ENCODE measurements at regions not wholly inside any gene's neighbourhood (a gene's known extent, or its start where the extent isn't known, plus 50 kb on each side); places are given as distances from the start of the nearest gene placed in this dataset.

- H3K4me2 ChIP-seq (ENCODE audit: low read depth, low read length, poor library complexity, severe bottlenecking): no peak overlapping the region
- TF ChIP-seq, protein P1, sequence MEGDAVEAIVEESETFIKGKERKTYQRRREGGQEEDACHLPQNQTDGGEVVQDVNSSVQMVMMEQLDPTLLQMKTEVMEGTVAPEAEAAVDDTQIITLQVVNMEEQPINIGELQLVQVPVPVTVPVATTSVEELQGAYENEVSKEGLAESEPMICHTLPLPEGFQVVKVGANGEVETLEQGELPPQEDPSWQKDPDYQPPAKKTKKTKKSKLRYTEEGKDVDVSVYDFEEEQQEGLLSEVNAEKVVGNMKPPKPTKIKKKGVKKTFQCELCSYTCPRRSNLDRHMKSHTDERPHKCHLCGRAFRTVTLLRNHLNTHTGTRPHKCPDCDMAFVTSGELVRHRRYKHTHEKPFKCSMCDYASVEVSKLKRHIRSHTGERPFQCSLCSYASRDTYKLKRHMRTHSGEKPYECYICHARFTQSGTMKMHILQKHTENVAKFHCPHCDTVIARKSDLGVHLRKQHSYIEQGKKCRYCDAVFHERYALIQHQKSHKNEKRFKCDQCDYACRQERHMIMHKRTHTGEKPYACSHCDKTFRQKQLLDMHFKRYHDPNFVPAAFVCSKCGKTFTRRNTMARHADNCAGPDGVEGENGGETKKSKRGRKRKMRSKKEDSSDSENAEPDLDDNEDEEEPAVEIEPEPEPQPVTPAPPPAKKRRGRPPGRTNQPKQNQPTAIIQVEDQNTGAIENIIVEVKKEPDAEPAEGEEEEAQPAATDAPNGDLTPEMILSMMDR (IDR thresholded peaks at IDR 0.05; ENCODE audit: insufficient read depth, low read length, poor library complexity, severe bottlenecking): no peak
- TF ChIP-seq EZH2phosphoT487 (conservative IDR thresholded peaks at IDR 0.05; ENCODE audit: low read length): no peak
Observed at GRCh38 chr12:58731096-58731495, 189.2 kb downstream of the LRIG3 start.

DNA sequence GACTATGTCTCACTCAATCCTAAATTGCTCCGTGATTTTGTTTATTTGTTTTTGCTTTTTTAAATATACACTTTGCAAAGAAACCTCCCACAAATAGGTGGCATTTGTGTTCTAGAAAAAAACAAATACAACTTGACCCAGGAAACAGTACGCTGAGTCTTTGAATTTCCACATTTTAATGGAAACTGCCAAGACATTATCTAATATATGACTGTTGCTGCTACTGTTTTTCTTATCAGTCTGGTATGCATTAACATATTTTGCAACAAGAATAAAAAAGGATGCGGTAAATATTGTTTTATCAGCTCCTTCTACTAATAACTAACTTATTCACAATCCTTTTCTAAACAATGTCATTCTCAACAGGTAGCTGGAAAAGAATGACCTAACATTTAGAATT lies 187.4 kb downstream of the LRIG3 start:
- no peaks in the 10 kb centered on the region for H3K9me2 ChIP-seq (replicated peaks; ENCODE audit: insufficient read depth, low read length)
- H3F3A ChIP-seq (ENCODE audit: insufficient read depth): no peaks in the 10 kb centered on the region
- no peak overlapping the region for H3K4me2 ChIP-seq (ENCODE audit: low read depth, low read length, poor library complexity, severe bottlenecking)
- no peak for TF ChIP-seq EZH2phosphoT487 (conservative IDR thresholded peaks at IDR 0.05; ENCODE audit: low read length)
- TF ChIP-seq, protein P1 (IDR thresholded peaks at IDR 0.05; ENCODE audit: insufficient read depth, low read length, poor library complexity, severe bottlenecking): no peak
- H3K9ac ChIP-seq (ENCODE audit: low read length): no peak overlapping the region
- H3K27ac ChIP-seq (ENCODE audit: low read depth, low read length): no peak overlapping the region
- no peaks in the 10 kb centered on the region for H4K20me1 ChIP-seq (ENCODE audit: low read depth, low read length)
- no peaks in the 10 kb centered on the region for H3K79me2 ChIP-seq (ENCODE audit: insufficient read depth, low read length)
- H3K4me3 ChIP-seq (ENCODE audit: insufficient read depth, low read length, poor library complexity, severe bottlenecking): no peak overlapping the region
- no peaks in the 10 kb centered on the region for H3K9me3 ChIP-seq (ENCODE audit: insufficient read depth, low read length)
- H2AFZ ChIP-seq (ENCODE audit: low read depth, low read length, severe bottlenecking): no peak overlapping the region
- no peaks in the 10 kb centered on the region for H3K36me3 ChIP-seq (ENCODE audit: low read length)
- H3K27me3 ChIP-seq (ENCODE audit: low read length): no peaks in the 10 kb centered on the region

More at GRCh38 chr12:58731096-58731495, 189.2 kb downstream of the LRIG3 start:
- Histone ChIP-seq H3F3A (ENCODE audit: insufficient read depth) (no peaks in the 10 kb centered on the region), H3K36me3 (ENCODE audit: low read length) (no peaks in the 10 kb centered on the region), H3K27ac (ENCODE audit: low read depth, low read length) (no peak overlapping the region), H3K4me3 (ENCODE audit: insufficient read depth, low read length, poor library complexity, severe bottlenecking) (no peak overlapping the region), H3K27me3 (ENCODE audit: low read length) (no peaks in the 10 kb centered on the region), H3K9me3 (ENCODE audit: insufficient read depth, low read length) (no peaks in the 10 kb centered on the region), H3K9me2 (replicated peaks; ENCODE audit: insufficient read depth, low read length) (no peaks in the 10 kb centered on the region), H4K20me1 (ENCODE audit: low read depth, low read length) (no peaks in the 10 kb centered on the region), H3K79me2 (ENCODE audit: insufficient read depth, low read length) (no peaks in the 10 kb centered on the region), H3K9ac (ENCODE audit: low read length) (no peak overlapping the region), H2AFZ (ENCODE audit: low read depth, low read length, severe bottlenecking) (no peak overlapping the region)

DNA sequence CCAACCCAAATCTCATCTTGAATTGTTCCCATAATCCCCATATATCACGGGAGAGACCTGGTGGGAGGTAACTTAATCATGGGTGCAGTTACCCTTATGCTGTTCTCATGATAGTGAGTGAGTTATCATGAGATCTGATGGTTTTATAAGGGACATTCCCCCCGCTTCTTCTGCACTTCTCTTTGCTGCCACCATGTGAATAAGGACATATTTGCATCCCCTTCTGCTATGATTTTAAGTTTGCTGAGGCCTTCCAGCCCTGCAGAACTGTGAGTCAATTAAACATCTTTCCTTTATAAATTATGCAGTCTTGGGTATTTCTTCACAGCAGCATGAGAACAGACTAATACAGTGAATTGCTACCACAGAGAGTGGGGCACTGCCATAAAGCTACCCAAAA lies 179.1 kb downstream of the LRIG3 start:
- H3K79me2 ChIP-seq (ENCODE audit: insufficient read depth, low read length): no peaks in the 10 kb centered on the region
- H3K4me3 ChIP-seq (ENCODE audit: insufficient read depth, low read length, poor library complexity, severe bottlenecking): no peak overlapping the region
- H3K9me2 ChIP-seq (replicated peaks; ENCODE audit: insufficient read depth, low read length): no peaks in the 10 kb centered on the region
- no peaks in the 10 kb centered on the region for H3F3A ChIP-seq (ENCODE audit: insufficient read depth)
- H3K9ac ChIP-seq (ENCODE audit: low read length): no peak overlapping the region
- no peaks in the 10 kb centered on the region for H3K9me3 ChIP-seq (ENCODE audit: insufficient read depth, low read length)
- H2AFZ ChIP-seq (ENCODE audit: low read depth, low read length, severe bottlenecking): no peak overlapping the region
- TF ChIP-seq EZH2phosphoT487 (conservative IDR thresholded peaks at IDR 0.05; ENCODE audit: low read length): no peak
- TF ChIP-seq, protein P1 (IDR thresholded peaks at IDR 0.05; ENCODE audit: insufficient read depth, low read length, poor library complexity, severe bottlenecking): no peak
- no peaks in the 10 kb centered on the region for H3K27me3 ChIP-seq (ENCODE audit: low read length)
- no peaks in the 10 kb centered on the region for H4K20me1 ChIP-seq (ENCODE audit: low read depth, low read length)
- no peak overlapping the region for H3K27ac ChIP-seq (ENCODE audit: low read depth, low read length)
- no peak overlapping the region for H3K4me2 ChIP-seq (ENCODE audit: low read depth, low read length, poor library complexity, severe bottlenecking)
- no peaks in the 10 kb centered on the region for H3K36me3 ChIP-seq (ENCODE audit: low read length)
